Left lung (tissue), 4 donors: ENCODE measurements at regions not wholly inside any gene's neighbourhood (a gene's known extent, or its start where the extent isn't known, plus 50 kb on each side); places are given as distances from the start of the nearest gene placed in this dataset.

Source experiments
- ATAC-seq: fragments of 200-7000 bp; cut with Tn5 transposase; one replicate; pipeline ENCODE4 v1.9.1; 2020; ENCODE audit warnings: moderate library complexity
- DNase-seq, 4 donors: peaks; one replicate each; pipeline ENCODE4 v3.0.0-alpha.2; 2013 to 2020
- H3K27ac ChIP-seq, 2 donors: fragments of 200-600 bp; sonication (generic) in 1 of 2; one replicate each; pipeline versions ENCODE4 v1.5.0 to v1.8.0; 2020 to 2021
- H3K27me3 ChIP-seq, 2 donors: fragments of 200-600 bp; sonication (generic) in 1 of 2; one replicate each; pipeline versions ENCODE4 v1.5.0 to v1.8.0; 2020 to 2021
- H3K36me3 ChIP-seq, 2 donors: fragments of 200-600 bp; sonication (generic) in 1 of 2; one replicate each; pipeline versions ENCODE4 v1.5.0 to v1.8.0; 2020 to 2021
- H3K4me1 ChIP-seq, 2 donors: fragments of 200-600 bp; one replicate each; pipeline ENCODE4 v1.8.0; 2021
- H3K4me3 ChIP-seq, 2 donors: fragments of 200-600 bp; sonication (generic) in 1 of 2; one replicate each; pipeline versions ENCODE4 v1.5.0 to v1.8.0; 2020 to 2021; ENCODE audit warnings: mild to moderate bottlenecking in 1 of 2
- H3K9me3 ChIP-seq, 2 donors: fragments of 200-600 bp; sonication (generic) in 1 of 2; one replicate each; pipeline versions ENCODE4 v1.5.0 to v1.8.0; 2020 to 2021
- intact Hi-C, 2 donors: fragments of 100-400 bp; cut with DNase I; formaldehyde crosslinking; loops; one replicate each; pipeline versions ENCODE4 v1.11.2 to v1.14.2; 2022
- TF ChIP-seq, protein P1 (sequence below), 2 donors: fragments of 200-600 bp; sonication (generic) in 1 of 2; IDR thresholded peaks; one replicate each; pipeline versions ENCODE4 v1.5.0 to v1.8.0; 2021; ENCODE audit warnings: antibody characterized with exemption in 2 of 2
- donor health status: DM: no; HTN: yes; CAD: no.
- donor health status: DM: no; HTN: no; CAD: no.

DNA sequence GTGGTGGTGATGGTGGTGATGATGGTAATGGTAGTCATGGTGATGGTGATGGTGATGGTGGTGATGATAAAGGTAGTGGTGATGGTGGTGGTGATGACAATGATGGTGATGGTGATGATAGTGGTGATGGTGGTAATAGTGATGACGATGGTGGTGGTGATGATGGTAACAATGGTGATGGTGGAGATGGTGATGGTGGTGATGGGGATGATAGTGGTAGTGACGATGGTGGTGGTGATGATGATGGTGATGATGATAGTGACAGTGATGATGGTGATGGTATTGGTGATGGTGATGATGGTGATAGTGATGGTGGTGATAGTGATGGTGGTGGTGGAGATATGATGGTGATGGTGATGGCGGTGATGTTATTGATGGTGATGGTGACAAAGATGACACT, 108.4 kb upstream of the NKX1-1 start:
- TF ChIP-seq, protein P1, sequence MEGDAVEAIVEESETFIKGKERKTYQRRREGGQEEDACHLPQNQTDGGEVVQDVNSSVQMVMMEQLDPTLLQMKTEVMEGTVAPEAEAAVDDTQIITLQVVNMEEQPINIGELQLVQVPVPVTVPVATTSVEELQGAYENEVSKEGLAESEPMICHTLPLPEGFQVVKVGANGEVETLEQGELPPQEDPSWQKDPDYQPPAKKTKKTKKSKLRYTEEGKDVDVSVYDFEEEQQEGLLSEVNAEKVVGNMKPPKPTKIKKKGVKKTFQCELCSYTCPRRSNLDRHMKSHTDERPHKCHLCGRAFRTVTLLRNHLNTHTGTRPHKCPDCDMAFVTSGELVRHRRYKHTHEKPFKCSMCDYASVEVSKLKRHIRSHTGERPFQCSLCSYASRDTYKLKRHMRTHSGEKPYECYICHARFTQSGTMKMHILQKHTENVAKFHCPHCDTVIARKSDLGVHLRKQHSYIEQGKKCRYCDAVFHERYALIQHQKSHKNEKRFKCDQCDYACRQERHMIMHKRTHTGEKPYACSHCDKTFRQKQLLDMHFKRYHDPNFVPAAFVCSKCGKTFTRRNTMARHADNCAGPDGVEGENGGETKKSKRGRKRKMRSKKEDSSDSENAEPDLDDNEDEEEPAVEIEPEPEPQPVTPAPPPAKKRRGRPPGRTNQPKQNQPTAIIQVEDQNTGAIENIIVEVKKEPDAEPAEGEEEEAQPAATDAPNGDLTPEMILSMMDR (IDR thresholded peaks at IDR 0.05) = no peak
- intact Hi-C loops = no loop called here
- ATAC-seq (no peak), DNase-seq (no peak)
- no peaks in the 10 kb centered on the region for H3K36me3 ChIP-seq
- no peak overlapping the region for H3K27ac ChIP-seq
- H3K4me3 ChIP-seq = no peak overlapping the region
- H3K4me1 ChIP-seq = peaks cover 0 to 6% of the 10 kb centered on the region in 2 donors
- peaks cover 14 to 69% of the 10 kb centered on the region in 2 donors for H3K27me3 ChIP-seq
- H3K9me3 ChIP-seq = no peaks in the 10 kb centered on the region

DNA sequence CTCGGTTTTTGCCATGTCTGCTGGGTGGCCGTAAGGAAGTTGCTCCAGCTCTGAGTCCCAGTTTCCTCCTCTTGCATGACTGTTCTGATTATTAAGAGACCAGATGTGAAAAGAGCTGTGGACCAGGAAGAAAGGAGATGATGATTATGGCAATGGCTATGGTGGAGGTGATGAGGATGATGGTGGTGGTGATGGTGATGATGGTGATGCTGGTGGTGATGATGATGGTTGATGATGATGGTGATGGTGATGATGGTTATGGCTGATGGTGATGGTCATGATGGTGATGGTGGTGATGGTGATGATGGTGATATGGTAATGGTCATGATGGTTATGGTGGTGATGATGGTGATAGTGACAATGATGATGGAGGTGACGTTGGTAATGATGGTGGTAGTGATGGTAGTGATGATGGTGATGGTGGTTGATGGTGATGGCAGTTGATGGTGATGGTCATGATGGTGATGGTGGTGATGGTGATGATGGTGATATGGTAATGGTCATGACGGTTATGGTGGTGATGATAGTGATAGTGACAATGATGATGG, 107.8 kb upstream of the NKX1-1 start:
- Histone ChIP-seq H3K36me3 (no peaks in the 10 kb centered on the region), H3K4me1 (peaks cover 0 to 6% of the 10 kb centered on the region in 2 donors), H3K27ac (no peak overlapping the region), H3K27me3 (peaks cover 14 to 69% of the 10 kb centered on the region in 2 donors), H3K9me3 (no peaks in the 10 kb centered on the region), H3K4me3 (no peak overlapping the region)
- intact Hi-C loops = no loop called here
- ATAC-seq = no peak
- DNase-seq = no peak
- TF ChIP-seq, protein P1 (IDR thresholded peaks at IDR 0.05) = no peak

DNA sequence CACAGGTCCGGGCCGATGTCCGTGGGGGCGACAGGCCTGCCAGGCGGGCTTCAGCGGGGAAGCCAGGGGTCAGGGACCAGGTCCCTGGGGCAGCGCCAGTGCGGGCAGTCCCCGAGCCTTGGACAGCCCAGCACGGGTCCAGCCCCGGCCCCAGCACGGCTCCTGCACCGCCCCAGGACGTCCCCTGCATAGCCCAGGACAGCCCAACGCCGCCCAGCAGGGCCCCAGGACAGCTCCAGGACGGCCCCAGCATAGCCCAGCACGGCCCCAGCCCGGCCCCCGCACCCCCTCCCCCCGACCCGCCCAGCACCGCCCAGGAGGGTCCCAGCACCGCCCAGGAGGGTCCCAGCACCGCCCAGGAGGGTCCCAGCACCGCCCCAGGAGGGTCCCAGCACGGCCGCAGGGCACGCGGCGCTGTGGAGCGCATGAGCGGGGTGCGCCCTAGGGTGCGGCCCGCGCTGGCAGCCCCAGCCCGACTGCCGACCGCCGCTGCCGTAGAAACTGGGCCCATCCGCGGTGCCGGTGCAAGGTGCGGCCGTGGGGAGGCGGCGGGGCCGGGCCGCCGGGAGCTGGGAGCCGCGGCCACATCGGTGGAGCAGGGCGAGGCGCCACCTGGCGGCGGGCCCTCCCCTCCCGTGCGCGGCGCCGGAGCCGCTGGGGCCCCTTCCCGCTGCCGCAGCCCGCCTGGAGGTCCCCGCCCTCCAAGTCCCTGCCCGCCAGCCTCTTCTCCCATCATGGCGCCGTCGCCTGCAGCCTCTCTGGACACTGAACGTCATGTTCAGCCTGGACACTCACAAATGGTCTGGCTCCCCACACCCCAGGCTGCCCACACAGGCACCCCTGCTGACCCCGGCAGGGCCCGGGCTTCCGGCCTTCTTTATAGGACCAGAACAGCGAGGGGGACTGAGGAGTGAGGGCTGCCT, 106.8 kb upstream of the NKX1-1 start:
- peak overlapping the region in 1 of 2 donors; percentile 19 for H3K4me3 ChIP-seq

DNA sequence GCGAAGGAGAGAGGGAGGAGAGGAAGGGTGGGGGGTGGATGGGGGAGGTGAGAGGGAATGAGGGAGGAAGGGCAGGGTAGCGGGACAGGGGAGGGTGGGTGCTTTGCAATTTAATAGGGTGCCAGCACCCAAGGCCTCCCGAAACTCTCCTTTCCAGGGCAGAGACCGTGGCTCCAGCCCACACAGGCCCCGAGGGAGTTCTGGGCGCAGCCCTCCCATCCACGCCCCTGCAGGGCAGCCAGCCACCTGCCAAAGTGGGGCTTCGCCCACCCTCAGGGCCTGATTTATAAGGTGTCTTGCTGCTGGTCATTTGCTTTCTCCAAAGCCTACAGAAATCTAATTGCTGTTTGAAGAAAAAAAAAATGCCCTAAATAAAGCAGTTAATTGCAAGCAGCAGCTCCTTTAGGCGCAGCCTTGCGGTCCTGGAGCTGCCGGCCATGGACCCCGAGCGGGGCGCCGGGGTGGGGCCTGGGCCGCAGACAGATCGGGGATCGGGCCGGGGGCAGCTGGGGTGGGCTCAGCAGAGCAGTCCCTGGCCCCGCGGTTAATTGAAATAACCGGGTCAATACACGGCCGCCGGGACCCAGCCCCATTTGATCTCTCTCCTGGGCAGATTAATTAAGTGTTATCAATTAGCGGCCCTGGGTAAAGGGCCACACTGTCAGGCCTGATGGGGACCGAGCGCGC, 106.0 kb upstream of the NKX1-1 start:
- DNase-seq (peak in 1 of 4 donors; percentile 53), ATAC-seq (no peak)
- intact Hi-C loops = no loop called here
- peaks cover 14 to 65% of the 10 kb centered on the region in 2 donors for H3K27me3 ChIP-seq
- peaks cover 0 to 6% of the 10 kb centered on the region in 2 donors for H3K4me1 ChIP-seq
- H3K9me3 ChIP-seq = no peaks in the 10 kb centered on the region
- H3K36me3 ChIP-seq = no peaks in the 10 kb centered on the region
- no peak overlapping the region for H3K27ac ChIP-seq
- TF ChIP-seq, protein P1 (IDR thresholded peaks at IDR 0.05) = no peak
- H3K4me3 ChIP-seq = peak overlapping the region in 1 of 2 donors; percentile 9

More for the DNA sequence above, 106.8 kb upstream of the NKX1-1 start:
- intact Hi-C loops = no loop called here
- Histone ChIP-seq H3K27ac (no peak overlapping the region), H3K9me3 (no peaks in the 10 kb centered on the region), H3K4me1 (peaks cover 0 to 6% of the 10 kb centered on the region in 2 donors), H3K27me3 (peaks cover 14 to 69% of the 10 kb centered on the region in 2 donors), H3K36me3 (no peaks in the 10 kb centered on the region)
- DNase-seq (peak in 2 of 4 donors; percentile 39 to 84), ATAC-seq (peak; percentile 78)
- TF ChIP-seq, protein P1 (IDR thresholded peaks at IDR 0.05) = peak; percentile 66 to 71
